ENCODE measurements at regions not wholly inside any gene's neighbourhood (a gene's known extent, or its start where the extent isn't known, plus 50 kb on each side); places are given as distances from the start of the nearest gene placed in this dataset.

DNA sequence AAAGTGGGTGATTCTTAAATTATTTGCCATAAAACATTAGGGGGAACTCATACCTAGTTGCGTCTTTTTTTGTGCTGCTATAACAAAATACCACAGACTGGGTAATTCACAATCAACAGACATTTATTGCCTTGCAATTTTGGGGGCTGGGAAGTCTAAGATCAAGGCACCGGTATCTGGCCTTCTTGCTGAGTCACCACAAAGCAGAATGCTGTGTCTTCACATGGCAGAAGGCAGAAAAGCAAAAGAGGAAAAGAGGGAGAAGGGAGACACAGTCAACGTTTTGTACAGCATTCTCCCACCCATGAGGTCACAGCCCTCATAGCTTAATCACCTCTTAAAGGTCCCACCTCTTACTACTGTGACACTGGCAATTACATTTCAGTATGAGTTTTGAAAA, 291.0 kb downstream of the CHRM3 start:
- TF ChIP-seq POLR2A (IDR thresholded peaks at IDR 0.05; ENCODE audit: low read length) (no peak), JUN (IDR thresholded peaks at IDR 0.05) (no peak), RAD21 (conservative IDR thresholded peaks at IDR 0.05 in 1 of 2, IDR thresholded peaks at IDR 0.05 in 1 of 2) (no peak), NFE2L2 (conservative IDR thresholded peaks at IDR 0.05; ENCODE audit: low read length) (no peak), PHF8 (IDR thresholded peaks at IDR 0.05; ENCODE audit: borderline replicate concordance, low read depth) (no peak)
- TF ChIP-seq, protein P1, sequence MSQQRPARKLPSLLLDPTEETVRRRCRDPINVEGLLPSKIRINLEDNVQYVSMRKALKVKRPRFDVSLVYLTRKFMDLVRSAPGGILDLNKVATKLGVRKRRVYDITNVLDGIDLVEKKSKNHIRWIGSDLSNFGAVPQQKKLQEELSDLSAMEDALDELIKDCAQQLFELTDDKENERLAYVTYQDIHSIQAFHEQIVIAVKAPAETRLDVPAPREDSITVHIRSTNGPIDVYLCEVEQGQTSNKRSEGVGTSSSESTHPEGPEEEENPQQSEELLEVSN (IDR thresholded peaks at IDR 0.05; ENCODE audit: borderline replicate concordance, low read depth) = no peak
- TF ChIP-seq, protein P2, sequence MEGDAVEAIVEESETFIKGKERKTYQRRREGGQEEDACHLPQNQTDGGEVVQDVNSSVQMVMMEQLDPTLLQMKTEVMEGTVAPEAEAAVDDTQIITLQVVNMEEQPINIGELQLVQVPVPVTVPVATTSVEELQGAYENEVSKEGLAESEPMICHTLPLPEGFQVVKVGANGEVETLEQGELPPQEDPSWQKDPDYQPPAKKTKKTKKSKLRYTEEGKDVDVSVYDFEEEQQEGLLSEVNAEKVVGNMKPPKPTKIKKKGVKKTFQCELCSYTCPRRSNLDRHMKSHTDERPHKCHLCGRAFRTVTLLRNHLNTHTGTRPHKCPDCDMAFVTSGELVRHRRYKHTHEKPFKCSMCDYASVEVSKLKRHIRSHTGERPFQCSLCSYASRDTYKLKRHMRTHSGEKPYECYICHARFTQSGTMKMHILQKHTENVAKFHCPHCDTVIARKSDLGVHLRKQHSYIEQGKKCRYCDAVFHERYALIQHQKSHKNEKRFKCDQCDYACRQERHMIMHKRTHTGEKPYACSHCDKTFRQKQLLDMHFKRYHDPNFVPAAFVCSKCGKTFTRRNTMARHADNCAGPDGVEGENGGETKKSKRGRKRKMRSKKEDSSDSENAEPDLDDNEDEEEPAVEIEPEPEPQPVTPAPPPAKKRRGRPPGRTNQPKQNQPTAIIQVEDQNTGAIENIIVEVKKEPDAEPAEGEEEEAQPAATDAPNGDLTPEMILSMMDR (IDR thresholded peaks at IDR 0.05) = no peak

All from A549 (cell line).